ENCODE measurements at regions not wholly inside any gene's neighbourhood (a gene's known extent, or its start where the extent isn't known, plus 50 kb on each side); places are given as distances from the start of the nearest gene placed in this dataset.
A peak's percentile ranks its signal among the peaks of the same experiment; 100 is the strongest.

- peak; percentile 76 for DNase-seq
Measured at GRCh38 chr1:186620566-186621350, 59.5 kb downstream of the PTGS2 start.

- DNase-seq = peak; percentile 93
Measured at GRCh38 chr1:186618401-186619170, 61.6 kb downstream of the PTGS2 start.

- DNase-seq = peak; percentile 84
Measured at GRCh38 chr1:186617926-186618325, 62.3 kb downstream of the PTGS2 start.

- no peak for DNase-seq
Measured at GRCh38 chr1:186616511-186616910, 63.7 kb downstream of the PTGS2 start.

GRCh38 chr1:186615332-186615731 is 64.9 kb downstream of the PTGS2 start:
- DNase-seq = no peak

- DNase-seq = no peak
Measured at GRCh38 chr1:186611156-186611555, 69.1 kb downstream of the PTGS2 start.

- DNase-seq = no peak
Measured at GRCh38 chr1:186609183-186609582, 71.0 kb downstream of the PTGS2 start.

- DNase-seq = peak; percentile 83
Measured at GRCh38 chr1:186605762-186606350, 74.4 kb downstream of the PTGS2 start.

- no peak for DNase-seq
Measured at GRCh38 chr1:186595969-186596368, 84.3 kb downstream of the PTGS2 start.

- no peak for DNase-seq
Measured at GRCh38 chr1:186578325-186579016, 101.8 kb downstream of the PTGS2 start.

GRCh38 chr1:186577633-186578032 is 102.6 kb downstream of the PTGS2 start:
- no peak for DNase-seq

- DNase-seq = no peak
Measured at GRCh38 chr1:186577216-186577615, 103.0 kb downstream of the PTGS2 start.

GRCh38 chr1:186575348-186575747 is 104.9 kb downstream of the PTGS2 start:
- DNase-seq = no peak

- DNase-seq = no peak
Measured at GRCh38 chr1:186574926-186575325, 105.3 kb downstream of the PTGS2 start.

GRCh38 chr1:186572509-186572908 is 107.7 kb downstream of the PTGS2 start:
- DNase-seq = no peak

GRCh38 chr1:186571771-186572170 is 108.5 kb downstream of the PTGS2 start:
- DNase-seq = no peak

GRCh38 chr1:186569856-186570255 is 108.9 kb upstream of the PDC start:
- no peak for DNase-seq

GRCh38 chr1:186568221-186568620 is 107.3 kb upstream of the PDC start:
- peak; percentile 37 for DNase-seq

GRCh38 chr1:186566140-186566855 is 105.4 kb upstream of the PDC start:
- DNase-seq = no peak

GRCh38 chr1:186564582-186564981 is 103.7 kb upstream of the PDC start:
- peak; percentile 74 for DNase-seq

GRCh38 chr1:186559601-186560116 is 98.7 kb upstream of the PDC start:
- no peak for DNase-seq

- no peak for DNase-seq
Measured at GRCh38 chr1:186557147-186557777, 96.3 kb upstream of the PDC start.
